LNCAP (cell line): ENCODE measurements at regions not wholly inside any gene's neighbourhood (a gene's known extent, or its start where the extent isn't known, plus 50 kb on each side); places are given as distances from the start of the nearest gene placed in this dataset.

ENCODE experiments used
- CTCF ChIP-seq: fragments of 450-650 bp; IDR thresholded peaks from 2 replicates; pipeline ENCODE4 v1.5.1; 2017; ENCODE audit warnings: mild to moderate bottlenecking

GRCh38 chr6:76518443-76518842, 446.0 kb upstream of the IMPG1 start:
- TF ChIP-seq CTCF: no peak

- TF ChIP-seq CTCF: no peak
Measured at GRCh38 chr6:76516924-76517323, 444.5 kb upstream of the IMPG1 start.

- no peak for TF ChIP-seq CTCF
Measured at GRCh38 chr6:76510489-76510888, 438.0 kb upstream of the IMPG1 start.

GRCh38 chr6:76509397-76509796, 436.9 kb upstream of the IMPG1 start:
- no peak for TF ChIP-seq CTCF

- TF ChIP-seq CTCF: no peak
Measured at GRCh38 chr6:76506808-76507207, 434.3 kb upstream of the IMPG1 start.

GRCh38 chr6:76495909-76496308, 423.4 kb upstream of the IMPG1 start:
- TF ChIP-seq CTCF: no peak

GRCh38 chr6:76490456-76490855, 418.0 kb upstream of the IMPG1 start:
- TF ChIP-seq CTCF: no peak

GRCh38 chr6:76481101-76481500, 408.6 kb upstream of the IMPG1 start:
- TF ChIP-seq CTCF: no peak
